Brain microvascular endothelial cell (primary cell): ENCODE measurements at regions not wholly inside any gene's neighbourhood (a gene's known extent, or its start where the extent isn't known, plus 50 kb on each side); places are given as distances from the start of the nearest gene placed in this dataset.

Experiments used
- DNase-seq: peaks from one replicate; pipeline ENCODE4 v3.0.0-alpha.2; 2020
- H3K27ac ChIP-seq: fragments of 250-450 bp; sonication (Bioruptor Pico); 2 replicates; pipeline ENCODE4 v1.5.1; 2020; ENCODE audit warnings: mild to moderate bottlenecking, moderate library complexity
- H3K27me3 ChIP-seq: fragments of 250-450 bp; sonication (Bioruptor Pico); replicated peaks from 2 replicates; pipeline ENCODE4 v1.5.1; 2020; ENCODE audit warnings: mild to moderate bottlenecking
- H3K36me3 ChIP-seq: fragments of 250-450 bp; sonication (Bioruptor Pico); replicated peaks from 2 replicates; pipeline ENCODE4 v1.5.1; 2020; ENCODE audit warnings: mild to moderate bottlenecking
- H3K4me3 ChIP-seq: 2 replicates; pipeline ENCODE4 v1.5.1; 2011; ENCODE audit warnings: low read depth, mild to moderate bottlenecking, control low read depth, low read length, moderate library complexity
- CTCF ChIP-seq: IDR thresholded peaks from 2 replicates; pipeline ENCODE4 v1.5.1; 2011; ENCODE audit warnings: low read depth, mild to moderate bottlenecking, moderate library complexity, low read length, control low read depth, inconsistent platforms; ENCODE audit errors: missing control alignments
- in situ Hi-C: cut with HindIII; loops from 2 replicates; pipeline ENCODE4 v1.10.0; 2017; ENCODE audit warnings: low sequenced_read_pairs, low pct_ligation_motif_present

- Histone ChIP-seq H3K27me3 (no peaks in the 10 kb centered on the region), H3K36me3 (no peaks in the 10 kb centered on the region), H3K4me3 (no peak overlapping the region), H3K27ac (no peak overlapping the region)
- TF ChIP-seq CTCF, result no peak
- in situ Hi-C loops, result no loop called here
- DNase-seq, result no peak
These were observed 728.9 kb downstream of the BCL11B start for GRCh38 chr14:98543074-98543473.

- Histone ChIP-seq H3K4me3 (no peak overlapping the region), H3K27me3 (no peaks in the 10 kb centered on the region), H3K36me3 (no peaks in the 10 kb centered on the region), H3K27ac (no peak overlapping the region)
- no peak for TF ChIP-seq CTCF
- DNase-seq, result no peak
- in situ Hi-C loops, result no loop called here
These were observed 727.8 kb downstream of the BCL11B start for GRCh38 chr14:98544174-98544573.

GRCh38 chr14:98545181-98545580, 726.8 kb downstream of the BCL11B start:
- TF ChIP-seq CTCF, result no peak
- in situ Hi-C loops, result no loop called here
- H3K27ac ChIP-seq, result no peak overlapping the region
- H3K4me3 ChIP-seq, result no peak overlapping the region
- H3K27me3 ChIP-seq, result no peaks in the 10 kb centered on the region
- DNase-seq, result no peak
- H3K36me3 ChIP-seq, result no peaks in the 10 kb centered on the region

- no peak for DNase-seq
- Histone ChIP-seq H3K27me3 (no peaks in the 10 kb centered on the region), H3K4me3 (no peak overlapping the region), H3K36me3 (no peaks in the 10 kb centered on the region), H3K27ac (no peak overlapping the region)
- in situ Hi-C loops, result no loop called here
- no peak for TF ChIP-seq CTCF
These were observed 723.8 kb downstream of the BCL11B start for GRCh38 chr14:98548071-98548686.

GRCh38 chr14:98551028-98551427, 721.0 kb downstream of the BCL11B start:
- no peak for TF ChIP-seq CTCF
- in situ Hi-C loops, result no loop called here
- Histone ChIP-seq H3K27me3 (no peaks in the 10 kb centered on the region), H3K36me3 (no peaks in the 10 kb centered on the region), H3K27ac (no peak overlapping the region), H3K4me3 (no peak overlapping the region)
- DNase-seq, result no peak

- TF ChIP-seq CTCF, result no peak
- Histone ChIP-seq H3K27me3 (no peaks in the 10 kb centered on the region), H3K4me3 (no peak overlapping the region), H3K36me3 (no peaks in the 10 kb centered on the region), H3K27ac (no peak overlapping the region)
- no peak for DNase-seq
- in situ Hi-C loops, result no loop called here
These were observed 716.6 kb downstream of the BCL11B start for GRCh38 chr14:98555440-98555839.
